Heart left ventricle (tissue), 13 donors: ENCODE measurements at regions not wholly inside any gene's neighbourhood (a gene's known extent, or its start where the extent isn't known, plus 50 kb on each side); places are given as distances from the start of the nearest gene placed in this dataset.

ENCODE experiments used
- CTCF ChIP-seq, 12 donors: fragments of 200-600 bp; sonication (generic) in 4 of 12; IDR thresholded peaks; one replicate each; pipeline versions ENCODE4 v1.5.0 to v1.8.0; 2018 to 2022; ENCODE audit warnings: antibody characterized with exemption in 12 of 12, mild to moderate bottlenecking in 5 of 12
- POLR2A ChIP-seq, 2 donors: fragments of 450-650 bp; IDR thresholded peaks; one replicate each; pipeline ENCODE4 v1.6.1; 2017; ENCODE audit warnings: antibody characterized with exemption in 2 of 2, mild to moderate bottlenecking in 2 of 2, moderate library complexity in 2 of 2
- donor health status: ischemic (EF 13 %, LVEDD 7.1; RV severe dilation, severe dysfunction).
- donor health status: DM: no; HTN: yes; CAD: no.
- donor health status: DM: no; HTN: no; CAD: no.
- donor health status: ischemic (EF 25% LVEDD 6.9; RV normal size, moderate dysfunction).
- donor health status: ischemic (EF 25% LVEDD 5.7; RV mildly dilated, moderate dysfunction).
- donor health status: ischemic (EF 35%, LVEDD 5.7; RV mildly dilated, moderate dysfunction).
- donor health status: nonischemic (EF 11% LVEDD 7.7; RV severe dilation, severe dysfunction).
- donor health status: DM: yes; HTN: yes; CAD: no.
- donor health status: PGD.
- donor health status: ischemic (EF 29% LVEDD 5.4; RV normal size, mild dysfunction).
- donor health status: nonischemic (EF 23%, LVEDD 6.1; RV moderate dilation, normal function).

GRCh38 chr4:4960574-4960973 is 58.7 kb downstream of the CYTL1 start:
- TF ChIP-seq CTCF (IDR thresholded peaks at IDR 0.05) (no peak), POLR2A (IDR thresholded peaks at IDR 0.05) (no peak)
